T-helper 2 cell treated with Interferon-gamma antibody and Interleukin-4, amounts not matched to agents 5 μg/mL and 100 μg/mL, for 36 hours (primary cell): ENCODE measurements at regions not wholly inside any gene's neighbourhood (a gene's known extent, or its start where the extent isn't known, plus 50 kb on each side); places are given as distances from the start of the nearest gene placed in this dataset.
"Not testable (repeated sequence)": the region's sequence is repeated elsewhere in the genome, so short reads cannot be mapped to it uniquely, and the experiment has no call there.

Source experiments
- DNase-seq: peaks from one replicate; pipeline ENCODE4 v3.0.0; 2021; ENCODE audit warnings: low spot score
- H3K27ac Mint-ChIP-seq: one replicate; pipeline ENCODE4 v1.8.0; 2021; ENCODE audit warnings: mild to moderate bottlenecking, mixed read lengths
- H3K27me3 Mint-ChIP-seq: one replicate; pipeline ENCODE4 v1.8.0; 2021; ENCODE audit warnings: low read depth, mixed read lengths
- H3K36me3 Mint-ChIP-seq: one replicate; pipeline ENCODE4 v1.8.0; 2021; ENCODE audit warnings: low read depth, mixed read lengths
- H3K4me1 Mint-ChIP-seq: one replicate; pipeline ENCODE4 v1.8.0; 2021; ENCODE audit warnings: low read depth, mixed read lengths
- H3K4me3 Mint-ChIP-seq: one replicate; pipeline ENCODE4 v1.8.0; 2022; ENCODE audit warnings: mild to moderate bottlenecking, moderate library complexity, mixed read lengths
- H3K9me3 Mint-ChIP-seq: one replicate; pipeline ENCODE4 v1.8.0; 2021; ENCODE audit warnings: mixed read lengths

- H3K4me1 Mint-ChIP-seq = no peaks in the 10 kb centered on the region
- no peaks in the 10 kb centered on the region for H3K36me3 Mint-ChIP-seq
- H3K4me3 Mint-ChIP-seq = no peak overlapping the region
- no peak for DNase-seq
- peaks cover 21% of the 10 kb centered on the region for H3K9me3 Mint-ChIP-seq
- no peak overlapping the region for H3K27ac Mint-ChIP-seq
- H3K27me3 Mint-ChIP-seq = no peaks in the 10 kb centered on the region
Observed at GRCh38 chr14:43306053-43306452, 1201.0 kb downstream of the FSCB start.

GRCh38 chr14:43297794-43298193, 1209.3 kb downstream of the FSCB start:
- H3K27me3 Mint-ChIP-seq = no peaks in the 10 kb centered on the region
- no peak overlapping the region for H3K4me3 Mint-ChIP-seq
- no peak overlapping the region for H3K27ac Mint-ChIP-seq
- peaks cover 28% of the 10 kb centered on the region for H3K9me3 Mint-ChIP-seq
- no peaks in the 10 kb centered on the region for H3K36me3 Mint-ChIP-seq
- H3K4me1 Mint-ChIP-seq = no peaks in the 10 kb centered on the region
- DNase-seq = no peak

GRCh38 chr14:43296061-43296460, 1211.0 kb downstream of the FSCB start:
- H3K4me3 Mint-ChIP-seq, DNase-seq, H3K36me3 Mint-ChIP-seq, H3K4me1 Mint-ChIP-seq, H3K27me3 Mint-ChIP-seq, H3K27ac Mint-ChIP-seq: not testable (repeated sequence)
- H3K9me3 Mint-ChIP-seq = peaks cover 26% of the 10 kb centered on the region

GRCh38 chr14:43285575-43285974, 1221.5 kb downstream of the FSCB start:
- no peak for DNase-seq
- peaks cover 42% of the 10 kb centered on the region for H3K9me3 Mint-ChIP-seq
- H3K4me3 Mint-ChIP-seq = no peak overlapping the region
- H3K36me3 Mint-ChIP-seq = no peaks in the 10 kb centered on the region
- H3K27me3 Mint-ChIP-seq = no peaks in the 10 kb centered on the region
- no peak overlapping the region for H3K27ac Mint-ChIP-seq
- H3K4me1 Mint-ChIP-seq = no peaks in the 10 kb centered on the region

GRCh38 chr14:43260056-43260455, 1247.0 kb downstream of the FSCB start:
- H3K4me1 Mint-ChIP-seq = no peaks in the 10 kb centered on the region
- no peaks in the 10 kb centered on the region for H3K27me3 Mint-ChIP-seq
- peaks cover 28% of the 10 kb centered on the region for H3K9me3 Mint-ChIP-seq
- no peak overlapping the region for H3K4me3 Mint-ChIP-seq
- H3K27ac Mint-ChIP-seq = no peak overlapping the region
- no peak for DNase-seq
- no peaks in the 10 kb centered on the region for H3K36me3 Mint-ChIP-seq

- no peak overlapping the region for H3K27ac Mint-ChIP-seq
- H3K9me3 Mint-ChIP-seq = peaks cover 31% of the 10 kb centered on the region
- no peaks in the 10 kb centered on the region for H3K4me1 Mint-ChIP-seq
- H3K4me3 Mint-ChIP-seq = no peak overlapping the region
- no peaks in the 10 kb centered on the region for H3K27me3 Mint-ChIP-seq
- no peaks in the 10 kb centered on the region for H3K36me3 Mint-ChIP-seq
- no peak for DNase-seq
Observed at GRCh38 chr14:43258396-43258795, 1248.7 kb downstream of the FSCB start.

- H3K4me3 Mint-ChIP-seq, H3K4me1 Mint-ChIP-seq, H3K36me3 Mint-ChIP-seq, H3K27me3 Mint-ChIP-seq, H3K27ac Mint-ChIP-seq, DNase-seq: not testable (repeated sequence)
- H3K9me3 Mint-ChIP-seq = peaks cover 34% of the 10 kb centered on the region
Observed at GRCh38 chr14:43256996-43257395, 1250.1 kb downstream of the FSCB start.

GRCh38 chr14:43252866-43253265, 1254.2 kb downstream of the FSCB start:
- H3K36me3 Mint-ChIP-seq = no peaks in the 10 kb centered on the region
- H3K27me3 Mint-ChIP-seq = no peaks in the 10 kb centered on the region
- H3K4me1 Mint-ChIP-seq = no peaks in the 10 kb centered on the region
- no peak overlapping the region for H3K4me3 Mint-ChIP-seq
- peaks cover 22% of the 10 kb centered on the region for H3K9me3 Mint-ChIP-seq
- no peak overlapping the region for H3K27ac Mint-ChIP-seq
- no peak for DNase-seq

- DNase-seq = no peak
- Mint-ChIP-seq H3K27ac (no peak overlapping the region), H3K9me3 (peaks cover 37% of the 10 kb centered on the region), H3K4me3 (no peak overlapping the region), H3K4me1 (no peaks in the 10 kb centered on the region), H3K36me3 (no peaks in the 10 kb centered on the region), H3K27me3 (no peaks in the 10 kb centered on the region)
Observed at GRCh38 chr14:43249591-43249990, 1257.5 kb downstream of the FSCB start.

- H3K4me1 Mint-ChIP-seq = no peaks in the 10 kb centered on the region
- H3K4me3 Mint-ChIP-seq = no peak overlapping the region
- H3K27ac Mint-ChIP-seq = no peak overlapping the region
- no peaks in the 10 kb centered on the region for H3K36me3 Mint-ChIP-seq
- peaks cover 41% of the 10 kb centered on the region for H3K9me3 Mint-ChIP-seq
- no peaks in the 10 kb centered on the region for H3K27me3 Mint-ChIP-seq
- no peak for DNase-seq
Observed at GRCh38 chr14:43249116-43249515, 1258.0 kb downstream of the FSCB start.

GRCh38 chr14:43247877-43248276, 1259.2 kb downstream of the FSCB start:
- H3K36me3 Mint-ChIP-seq = no peaks in the 10 kb centered on the region
- no peaks in the 10 kb centered on the region for H3K4me1 Mint-ChIP-seq
- no peak for DNase-seq
- no peaks in the 10 kb centered on the region for H3K27me3 Mint-ChIP-seq
- no peak overlapping the region for H3K27ac Mint-ChIP-seq
- H3K9me3 Mint-ChIP-seq = peaks cover 45% of the 10 kb centered on the region
- H3K4me3 Mint-ChIP-seq = no peak overlapping the region

GRCh38 chr14:43244142-43244625, 1262.9 kb downstream of the FSCB start:
- Mint-ChIP-seq H3K27ac (no peak overlapping the region), H3K36me3 (no peaks in the 10 kb centered on the region), H3K27me3 (no peaks in the 10 kb centered on the region), H3K4me3 (no peak overlapping the region), H3K4me1 (no peaks in the 10 kb centered on the region), H3K9me3 (peaks cover 52% of the 10 kb centered on the region)
- no peak for DNase-seq

- Mint-ChIP-seq H3K27ac (no peak overlapping the region), H3K27me3 (no peaks in the 10 kb centered on the region), H3K4me3 (no peak overlapping the region)
Observed at GRCh38 chr14:43243168-43243567, 1263.9 kb downstream of the FSCB start.

GRCh38 chr14:43232261-43232660, 1274.8 kb downstream of the FSCB start:
- H3K36me3 Mint-ChIP-seq = no peaks in the 10 kb centered on the region
- no peak overlapping the region for H3K27ac Mint-ChIP-seq
- no peaks in the 10 kb centered on the region for H3K27me3 Mint-ChIP-seq
- no peak overlapping the region for H3K4me3 Mint-ChIP-seq
- no peak for DNase-seq
- peaks cover 42% of the 10 kb centered on the region for H3K9me3 Mint-ChIP-seq
- H3K4me1 Mint-ChIP-seq = no peaks in the 10 kb centered on the region

More at GRCh38 chr14:43243168-43243567, 1263.9 kb downstream of the FSCB start:
- no peaks in the 10 kb centered on the region for H3K36me3 Mint-ChIP-seq
- DNase-seq = no peak
- H3K4me1 Mint-ChIP-seq = no peaks in the 10 kb centered on the region
- H3K9me3 Mint-ChIP-seq = peaks cover 54% of the 10 kb centered on the region

GRCh38 chr14:43215524-43215923, 1291.6 kb downstream of the FSCB start:
- Mint-ChIP-seq H3K4me3 (no peak overlapping the region), H3K27me3 (no peaks in the 10 kb centered on the region), H3K9me3 (peaks cover 23% of the 10 kb centered on the region), H3K4me1 (no peaks in the 10 kb centered on the region), H3K27ac (no peak overlapping the region), H3K36me3 (no peaks in the 10 kb centered on the region)
- no peak for DNase-seq
